HFF-Myc (cell line): ENCODE measurements at regions not wholly inside any gene's neighbourhood (a gene's known extent, or its start where the extent isn't known, plus 50 kb on each side); places are given as distances from the start of the nearest gene placed in this dataset.

ENCODE experiments used
- DNase-seq: peaks from one replicate; pipeline ENCODE4 v3.0.0-alpha.2; 2011; ENCODE audit warnings: low read depth; ENCODE audit errors: extremely low read depth
- H3K4me3 ChIP-seq: replicated peaks from 2 replicates; pipeline ENCODE4 v1.5.1; 2011; ENCODE audit warnings: low read depth, mild to moderate bottlenecking, control low read depth, low read length
- TF ChIP-seq, protein P1 (sequence below): IDR thresholded peaks from 2 replicates; pipeline ENCODE4 v1.5.1; 2012; ENCODE audit warnings: mild to moderate bottlenecking, low read depth, low read length, control low read depth; ENCODE audit errors: missing control alignments

DNA sequence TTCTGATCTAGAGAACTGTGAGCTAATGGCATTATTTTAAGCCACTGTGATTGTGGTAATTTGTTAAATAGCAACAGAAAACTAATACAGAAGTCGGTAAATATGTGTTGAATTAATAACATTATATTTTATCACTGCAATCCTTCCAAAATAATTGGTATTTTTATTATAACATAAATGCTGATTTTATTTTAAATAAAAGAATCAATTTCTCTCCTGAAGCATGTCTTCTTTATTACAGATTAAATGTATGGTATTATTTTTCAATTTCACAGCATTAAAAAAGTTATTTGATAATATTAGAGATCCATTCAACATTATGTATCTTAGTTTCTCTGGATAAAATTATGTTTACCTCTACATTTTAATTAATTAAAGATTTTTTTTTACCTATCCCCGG is 165.5 kb upstream of the EDIL3 start:
- DNase-seq = no peak
- no peak overlapping the region for H3K4me3 ChIP-seq
- TF ChIP-seq, protein P1, sequence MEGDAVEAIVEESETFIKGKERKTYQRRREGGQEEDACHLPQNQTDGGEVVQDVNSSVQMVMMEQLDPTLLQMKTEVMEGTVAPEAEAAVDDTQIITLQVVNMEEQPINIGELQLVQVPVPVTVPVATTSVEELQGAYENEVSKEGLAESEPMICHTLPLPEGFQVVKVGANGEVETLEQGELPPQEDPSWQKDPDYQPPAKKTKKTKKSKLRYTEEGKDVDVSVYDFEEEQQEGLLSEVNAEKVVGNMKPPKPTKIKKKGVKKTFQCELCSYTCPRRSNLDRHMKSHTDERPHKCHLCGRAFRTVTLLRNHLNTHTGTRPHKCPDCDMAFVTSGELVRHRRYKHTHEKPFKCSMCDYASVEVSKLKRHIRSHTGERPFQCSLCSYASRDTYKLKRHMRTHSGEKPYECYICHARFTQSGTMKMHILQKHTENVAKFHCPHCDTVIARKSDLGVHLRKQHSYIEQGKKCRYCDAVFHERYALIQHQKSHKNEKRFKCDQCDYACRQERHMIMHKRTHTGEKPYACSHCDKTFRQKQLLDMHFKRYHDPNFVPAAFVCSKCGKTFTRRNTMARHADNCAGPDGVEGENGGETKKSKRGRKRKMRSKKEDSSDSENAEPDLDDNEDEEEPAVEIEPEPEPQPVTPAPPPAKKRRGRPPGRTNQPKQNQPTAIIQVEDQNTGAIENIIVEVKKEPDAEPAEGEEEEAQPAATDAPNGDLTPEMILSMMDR = no peak

DNA sequence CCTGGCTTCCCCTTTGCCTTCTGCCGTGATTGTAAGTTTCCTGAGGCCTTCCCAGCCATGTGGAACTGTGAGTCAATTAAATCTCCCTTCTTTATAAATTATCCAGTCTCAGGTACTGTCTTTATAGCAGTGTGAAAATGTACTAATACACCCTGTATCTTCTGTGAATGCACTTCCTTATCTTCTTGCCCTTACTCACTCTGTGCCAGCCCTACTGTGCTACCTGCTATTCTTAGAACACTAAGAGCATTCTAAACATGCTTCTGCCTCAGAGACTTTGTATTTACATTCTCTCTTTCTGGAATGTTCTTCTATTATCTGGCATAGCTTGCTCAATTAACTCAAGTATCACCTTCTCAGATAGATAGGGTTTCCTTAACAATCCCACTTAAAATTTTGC is 164.4 kb upstream of the EDIL3 start:
- no peak overlapping the region for H3K4me3 ChIP-seq
- TF ChIP-seq, protein P1 = no peak
- no peak for DNase-seq

DNA sequence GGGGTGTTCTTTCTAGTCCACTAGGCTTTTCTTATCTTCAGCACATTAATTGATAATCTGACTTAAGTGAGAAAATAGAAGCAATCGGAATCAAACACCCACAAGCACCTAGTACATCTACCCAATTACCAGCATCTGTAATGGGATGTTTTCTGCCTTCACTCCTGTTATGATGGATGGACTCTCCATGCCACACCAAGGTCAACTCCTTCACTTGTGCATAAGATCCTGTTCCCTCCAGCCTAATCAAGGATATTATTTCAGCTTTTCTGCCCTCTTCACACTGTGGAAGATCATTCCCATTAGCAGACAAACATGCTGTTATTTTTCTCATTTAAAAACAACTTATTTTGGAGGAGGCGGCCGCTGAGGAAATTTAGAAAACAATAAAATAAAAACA is 162.0 kb upstream of the EDIL3 start:
- DNase-seq = no peak
- no peak overlapping the region for H3K4me3 ChIP-seq
- TF ChIP-seq, protein P1 = no peak

DNA sequence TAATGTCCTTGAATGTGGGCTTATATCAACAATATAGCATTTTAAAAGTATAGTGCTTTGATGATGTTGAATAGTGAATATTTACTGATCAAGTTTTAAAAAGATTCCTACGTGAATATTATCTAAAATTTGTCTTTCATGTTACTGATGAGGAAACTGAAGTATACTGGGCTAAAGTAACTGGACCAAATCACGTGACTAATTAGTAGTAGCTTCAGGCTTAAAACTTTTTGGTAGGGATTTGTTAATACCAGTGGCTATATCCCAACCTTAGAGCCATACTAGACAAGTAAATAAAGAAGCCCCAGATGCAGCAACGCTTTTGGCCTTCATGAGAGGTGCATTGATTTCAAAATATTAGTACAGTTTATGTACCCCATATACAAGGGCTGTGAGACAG is 152.1 kb upstream of the EDIL3 start:
- DNase-seq = no peak
- no peak overlapping the region for H3K4me3 ChIP-seq
- TF ChIP-seq, protein P1 = no peak

DNA sequence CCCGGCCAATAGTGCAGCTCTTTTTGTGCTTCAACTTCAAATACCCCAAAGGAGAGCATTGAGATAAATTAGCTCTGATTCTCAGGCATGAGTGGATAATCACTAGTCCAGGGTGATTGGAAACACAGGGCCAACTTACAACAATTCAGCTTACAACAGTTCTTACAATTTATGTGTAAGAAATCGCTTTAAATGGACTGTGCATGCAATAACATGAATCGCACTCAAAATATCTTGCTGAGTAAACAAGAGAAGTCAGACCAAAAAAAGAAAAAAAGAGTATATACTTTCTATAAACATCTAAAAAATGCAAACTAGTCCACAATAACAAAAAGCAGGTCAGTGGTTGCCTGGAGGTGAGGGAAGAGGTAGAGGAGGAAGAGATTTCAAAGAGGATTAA is 150.6 kb upstream of the EDIL3 start:
- TF ChIP-seq, protein P1 = no peak
- no peak overlapping the region for H3K4me3 ChIP-seq
- DNase-seq = no peak

DNA sequence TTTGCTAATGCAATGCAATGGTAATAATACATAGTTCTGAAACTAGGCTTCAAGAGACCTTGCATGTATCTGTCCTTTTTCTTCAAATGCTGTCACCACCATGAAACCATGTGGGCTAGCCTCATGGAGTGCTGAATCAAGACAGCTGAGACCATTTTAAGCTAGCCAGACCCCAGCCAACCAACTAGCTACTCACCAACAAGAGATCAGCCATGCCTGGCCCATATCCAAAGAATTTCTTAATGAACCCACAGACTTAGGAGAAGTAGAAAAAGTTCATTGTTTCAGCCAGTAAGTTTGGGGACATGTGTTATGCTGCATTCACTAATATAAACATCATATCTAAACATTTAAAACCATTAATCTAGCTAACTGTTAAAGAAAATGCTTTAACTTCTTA is 139.8 kb upstream of the EDIL3 start:
- TF ChIP-seq, protein P1 = no peak
- H3K4me3 ChIP-seq = no peak overlapping the region
- DNase-seq = no peak

DNA sequence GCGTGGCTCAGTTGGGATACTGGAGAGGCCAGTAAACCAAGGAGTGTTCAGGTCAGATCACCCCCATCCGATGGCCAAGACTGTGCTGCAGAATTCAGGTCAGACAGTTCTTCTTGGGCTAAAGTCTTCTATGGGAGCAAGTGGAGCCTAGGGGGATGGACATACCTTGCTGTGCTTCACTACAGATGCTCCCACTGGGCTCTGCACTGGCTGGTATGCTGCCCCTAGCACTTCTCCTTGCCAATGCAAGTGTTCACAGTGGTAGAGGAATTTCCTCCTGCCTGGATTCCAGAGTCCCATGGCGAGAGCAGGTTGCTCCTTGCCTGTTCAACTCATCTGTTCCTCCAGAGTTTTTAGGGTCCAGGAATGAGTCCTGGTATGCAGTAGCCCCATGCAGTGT is 134.2 kb upstream of the EDIL3 start:
- TF ChIP-seq, protein P1 = no peak
- H3K4me3 ChIP-seq = no peak overlapping the region
- DNase-seq = no peak
